ENCODE measurements at regions not wholly inside any gene's neighbourhood (a gene's known extent, or its start where the extent isn't known, plus 50 kb on each side); places are given as distances from the start of the nearest gene placed in this dataset.

- H3K4me3 ChIP-seq, result no peak overlapping the region
- DNase-seq (ENCODE audit: low read depth in 1 of 2, low spot score in 1 of 2) (no peak), FAIRE-seq (no peak), ATAC-seq (no peak)
- CTCF ChIA-PET, result no interaction called here
- H3K4me2 ChIP-seq, result no peak overlapping the region
- TF ChIP-seq, protein P1, sequence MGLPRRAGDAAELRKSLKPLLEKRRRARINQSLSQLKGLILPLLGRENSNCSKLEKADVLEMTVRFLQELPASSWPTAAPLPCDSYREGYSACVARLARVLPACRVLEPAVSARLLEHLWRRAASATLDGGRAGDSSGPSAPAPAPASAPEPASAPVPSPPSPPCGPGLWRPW (IDR thresholded peaks at IDR 0.05), result no peak
- TF ChIP-seq CBX8 (IDR thresholded peaks at IDR 0.05) (no peak), GATA3 (IDR thresholded peaks at IDR 0.05; ENCODE audit: borderline replicate concordance) (no peak), ZFP36 (IDR thresholded peaks at IDR 0.05; ENCODE audit: borderline replicate concordance, partially characterized antibody) (no peak), RAD21 (conservative IDR thresholded peaks at IDR 0.05 in 1 of 2, IDR thresholded peaks at IDR 0.05 in 1 of 2) (no peak), CEBPB (IDR thresholded peaks at IDR 0.05) (no peak), REST (IDR thresholded peaks at IDR 0.05) (no peak), SMC3 (IDR thresholded peaks at IDR 0.05) (no peak), FOSB (CRISPR knock-in tag; IDR thresholded peaks at IDR 0.05) (no peak)
- TF ChIP-seq, protein P2, sequence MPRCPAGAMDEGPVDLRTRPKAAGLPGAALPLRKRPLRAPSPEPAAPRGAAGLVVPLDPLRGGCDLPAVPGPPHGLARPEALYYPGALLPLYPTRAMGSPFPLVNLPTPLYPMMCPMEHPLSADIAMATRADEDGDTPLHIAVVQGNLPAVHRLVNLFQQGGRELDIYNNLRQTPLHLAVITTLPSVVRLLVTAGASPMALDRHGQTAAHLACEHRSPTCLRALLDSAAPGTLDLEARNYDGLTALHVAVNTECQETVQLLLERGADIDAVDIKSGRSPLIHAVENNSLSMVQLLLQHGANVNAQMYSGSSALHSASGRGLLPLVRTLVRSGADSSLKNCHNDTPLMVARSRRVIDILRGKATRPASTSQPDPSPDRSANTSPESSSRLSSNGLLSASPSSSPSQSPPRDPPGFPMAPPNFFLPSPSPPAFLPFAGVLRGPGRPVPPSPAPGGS (IDR thresholded peaks at IDR 0.05), result no peak
- no peaks in the 10 kb centered on the region for H3K4me1 ChIP-seq
- POLR2A ChIA-PET, result no interaction called here
- H3K27ac ChIP-seq, result no peak overlapping the region
- H3K9me3 ChIP-seq, result no peaks in the 10 kb centered on the region
These were observed 550.3 kb downstream of the RAB28 start for GRCh38 chr4:12933760-12934221.

DNA sequence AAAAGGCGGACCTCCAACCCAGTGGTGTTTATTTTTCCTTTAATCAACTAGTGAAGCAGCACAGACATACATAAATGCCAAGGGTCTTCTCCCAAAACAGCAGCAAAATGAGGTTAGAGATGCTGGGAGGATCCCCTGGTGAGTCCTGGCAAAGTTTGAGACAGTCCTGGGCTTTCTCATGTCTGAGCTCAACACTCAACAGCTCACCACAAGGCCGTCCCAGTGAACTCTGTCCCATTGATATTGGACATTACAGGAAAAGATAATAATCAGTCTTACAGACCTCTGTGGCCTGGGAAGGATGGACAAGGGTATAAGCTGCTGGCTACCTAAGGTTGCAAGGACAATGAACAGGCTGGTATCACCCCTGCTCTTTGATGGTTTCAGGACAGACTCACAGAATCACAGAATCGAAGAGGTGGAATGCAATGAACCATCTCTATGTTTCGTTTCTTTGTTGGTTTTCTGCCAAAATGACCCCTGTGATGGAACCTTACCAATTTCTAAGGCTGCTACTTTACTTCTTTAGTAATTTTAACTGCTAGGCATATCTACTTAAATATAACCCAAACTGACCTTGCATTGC lies 551.8 kb downstream of the RAB28 start:
- no peak overlapping the region for H3K4me3 ChIP-seq
- FAIRE-seq, result no peak
- 0% methylated on average over 4 of the region's 4 CpGs for WGBS (ENCODE audit: missing lambda C conversion rate)
- ChIA-PET CTCF (no interaction called here), POLR2A (no interaction called here)
- no peak overlapping the region for H3K27ac ChIP-seq
- H3K9me3 ChIP-seq, result no peaks in the 10 kb centered on the region
- H3K4me2 ChIP-seq, result no peak overlapping the region
- DNase-seq (ENCODE audit: low read depth in 1 of 2, low spot score in 1 of 2), result no peak
- no peaks in the 10 kb centered on the region for H3K4me1 ChIP-seq
- no peak for ATAC-seq
- TF ChIP-seq HOXB5 (CRISPR knock-in tag; IDR thresholded peaks at IDR 0.05) (no peak), E2F6 (IDR thresholded peaks at IDR 0.05; ENCODE audit: borderline replicate concordance, low read depth) (no peak), CHD4 (IDR thresholded peaks at IDR 0.05; ENCODE audit: borderline replicate concordance) (no peak), HDAC2 (IDR thresholded peaks at IDR 0.05) (no peak), RFX5 (IDR thresholded peaks at IDR 0.05) (no peak), RNF2 (IDR thresholded peaks at IDR 0.05; ENCODE audit: borderline replicate concordance, low read depth) (no peak), CEBPB (IDR thresholded peaks at IDR 0.05) (no peak)
- TF ChIP-seq, protein P1 (IDR thresholded peaks at IDR 0.05), result no peak

DNA sequence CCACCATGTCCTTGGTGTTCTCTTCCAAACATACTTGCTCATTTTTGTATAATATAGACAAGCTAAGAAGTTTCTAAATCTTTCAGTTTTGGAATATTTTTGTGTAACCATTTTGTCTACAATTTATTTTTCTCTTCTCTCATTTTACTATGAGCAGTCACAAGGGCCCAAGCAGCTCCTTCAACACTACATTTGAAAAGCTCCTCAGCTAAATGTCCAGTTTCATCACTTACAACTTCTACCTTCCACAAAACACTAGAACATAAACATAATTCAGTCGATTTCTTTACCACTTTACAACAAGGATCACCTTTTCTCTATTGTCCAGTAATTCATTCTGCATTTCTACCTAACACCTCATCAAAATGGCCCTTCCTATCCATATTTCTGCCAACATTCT lies 554.4 kb downstream of the RAB28 start:
- TF ChIP-seq, protein P3, sequence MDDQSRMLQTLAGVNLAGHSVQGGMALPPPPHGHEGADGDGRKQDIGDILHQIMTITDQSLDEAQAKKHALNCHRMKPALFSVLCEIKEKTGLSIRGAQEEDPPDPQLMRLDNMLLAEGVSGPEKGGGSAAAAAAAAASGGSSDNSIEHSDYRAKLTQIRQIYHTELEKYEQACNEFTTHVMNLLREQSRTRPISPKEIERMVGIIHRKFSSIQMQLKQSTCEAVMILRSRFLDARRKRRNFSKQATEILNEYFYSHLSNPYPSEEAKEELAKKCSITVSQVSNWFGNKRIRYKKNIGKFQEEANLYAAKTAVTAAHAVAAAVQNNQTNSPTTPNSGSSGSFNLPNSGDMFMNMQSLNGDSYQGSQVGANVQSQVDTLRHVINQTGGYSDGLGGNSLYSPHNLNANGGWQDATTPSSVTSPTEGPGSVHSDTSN (IDR thresholded peaks at IDR 0.05), result no peak
- TF ChIP-seq EHMT2 (IDR thresholded peaks at IDR 0.05; ENCODE audit: low read depth), result no peak
- TF ChIP-seq HOXA7 (CRISPR knock-in tag; IDR thresholded peaks at IDR 0.05), result no peak
- TF ChIP-seq, protein P2 (IDR thresholded peaks at IDR 0.05), result no peak
- TF ChIP-seq ESRRA (IDR thresholded peaks at IDR 0.05; ENCODE audit: borderline replicate concordance, low read length), result no peak
- TF ChIP-seq KDM1A (IDR thresholded peaks at IDR 0.05; ENCODE audit: low read depth), result no peak
- TF ChIP-seq TP53 (CRISPR knock-in tag; IDR thresholded peaks at IDR 0.05), result no peak
- TF ChIP-seq HEYL (CRISPR knock-in tag; IDR thresholded peaks at IDR 0.05), result no peak
- TF ChIP-seq ZSCAN20 (CRISPR knock-in tag; IDR thresholded peaks at IDR 0.05), result no peak
- no peak for TF ChIP-seq CBX2 (IDR thresholded peaks at IDR 0.05; ENCODE audit: borderline replicate concordance, low read depth)
- TF ChIP-seq MAFK (IDR thresholded peaks at IDR 0.05; ENCODE audit: partially characterized antibody), result no peak
- no peak for TF ChIP-seq BHLHE40 (IDR thresholded peaks at IDR 0.05; ENCODE audit: low read depth, low read length)
- ChIA-PET CTCF (no interaction called here), POLR2A (no interaction called here)
- no peak for FAIRE-seq
- H3K4me2 ChIP-seq, result no peak overlapping the region
- no peak for DNase-seq (ENCODE audit: low read depth in 1 of 2, low spot score in 1 of 2)
- no peaks in the 10 kb centered on the region for H3K9me3 ChIP-seq
- ATAC-seq, result no peak
- no peak overlapping the region for H3K27ac ChIP-seq
- H3K4me1 ChIP-seq, result no peaks in the 10 kb centered on the region
- H3K4me3 ChIP-seq, result no peak overlapping the region
- 0% methylated on average over 1 of the region's 1 CpG for WGBS (ENCODE audit: missing lambda C conversion rate)
